Mammary epithelial cell (primary cell): ENCODE measurements at regions not wholly inside any gene's neighbourhood (a gene's known extent, or its start where the extent isn't known, plus 50 kb on each side); places are given as distances from the start of the nearest gene placed in this dataset.

Source experiments
- CTCF ChIP-seq, 2 donors: IDR thresholded peaks in 1 of 2; conservative IDR thresholded peaks in 1 of 2; 2 replicates each; pipeline ENCODE4 v1.5.1; 2011 to 2012; ENCODE audit warnings: inconsistent platforms in 2 of 2, low read length in 2 of 2, mild to moderate bottlenecking in 2 of 2, control low read depth in 1 of 2, low read depth in 1 of 2; ENCODE audit not compliant: insufficient read depth in 1 of 2; ENCODE audit errors: extremely low read depth in 1 of 2
- EZH2 ChIP-seq: IDR thresholded peaks from 2 replicates; pipeline ENCODE4 v1.6.1; 2012; ENCODE audit warnings: low read length, inconsistent platforms, borderline replicate concordance

DNA sequence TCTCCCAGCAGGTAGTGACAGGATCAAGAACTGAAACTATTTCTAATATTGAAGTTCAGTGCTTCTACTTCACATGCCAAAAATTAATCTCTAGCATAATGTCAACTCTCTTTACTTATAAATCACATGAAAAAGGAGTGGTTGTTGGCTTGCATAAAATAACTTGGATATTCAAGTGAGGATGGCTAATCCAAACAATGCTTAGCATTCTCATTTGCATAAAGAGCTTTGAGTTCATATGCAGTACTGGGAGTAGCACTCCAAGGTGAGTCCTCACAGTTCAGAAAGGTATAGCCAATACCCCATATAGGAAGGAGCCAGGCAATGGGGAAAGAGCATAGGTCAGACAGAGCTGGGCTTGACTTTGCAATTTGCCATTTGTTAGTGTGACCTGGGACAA, 149.3 kb downstream of the PCTP start:
- TF ChIP-seq CTCF (conservative IDR thresholded peaks at IDR 0.05 in 1 of 2, IDR thresholded peaks at IDR 0.05 in 1 of 2; ENCODE audit: extremely low read depth in 1 of 2, insufficient read depth in 1 of 2, low read depth in 1 of 2, low read length in 2 of 2) (no peak), EZH2 (no peak)
